ENCODE measurements at regions not wholly inside any gene's neighbourhood (a gene's known extent, or its start where the extent isn't known, plus 50 kb on each side); places are given as distances from the start of the nearest gene placed in this dataset.

GRCh38 chr4:35250761-35251160, 993.6 kb downstream of the ARAP2 start:
- TF ChIP-seq ISL1 (CRISPR knock-in tag; IDR thresholded peaks at IDR 0.05) (no peak), ZC3H10 (CRISPR knock-in tag; IDR thresholded peaks at IDR 0.05) (no peak), ZNF8 (CRISPR knock-in tag; IDR thresholded peaks at IDR 0.05) (no peak), ESRRG (CRISPR knock-in tag; IDR thresholded peaks at IDR 0.05) (no peak), PPARA (CRISPR knock-in tag; IDR thresholded peaks at IDR 0.05; ENCODE audit: borderline replicate concordance) (no peak), CSDC2 (CRISPR knock-in tag; IDR thresholded peaks at IDR 0.05) (no peak), RARB (CRISPR knock-in tag; IDR thresholded peaks at IDR 0.05) (no peak), ZFP3 (CRISPR knock-in tag; IDR thresholded peaks at IDR 0.05) (no peak), ARNTL (CRISPR knock-in tag; IDR thresholded peaks at IDR 0.05; ENCODE audit: borderline replicate concordance, low read depth) (no peak), GLIS3 (CRISPR knock-in tag; IDR thresholded peaks at IDR 0.05) (no peak)
- no peak for ATAC-seq

GRCh38 chr4:35252071-35252470, 992.2 kb downstream of the ARAP2 start:
- no peak for ATAC-seq
- TF ChIP-seq SNAI2 (CRISPR knock-in tag; IDR thresholded peaks at IDR 0.05), result no peak
- no peak for TF ChIP-seq CSRNP3 (CRISPR knock-in tag; IDR thresholded peaks at IDR 0.05)
- no peak for TF ChIP-seq ESRRG (CRISPR knock-in tag; IDR thresholded peaks at IDR 0.05)
- no peak for TF ChIP-seq ZFP30 (CRISPR knock-in tag; IDR thresholded peaks at IDR 0.05)
- TF ChIP-seq ZC3H10 (CRISPR knock-in tag; IDR thresholded peaks at IDR 0.05), result no peak
- no peak for TF ChIP-seq TCF4 (CRISPR knock-in tag; IDR thresholded peaks at IDR 0.05; ENCODE audit: borderline replicate concordance)
- TF ChIP-seq GLIS3 (CRISPR knock-in tag; IDR thresholded peaks at IDR 0.05), result no peak
- TF ChIP-seq ZNF565 (CRISPR knock-in tag; conservative IDR thresholded peaks at IDR 0.05; ENCODE audit: low read depth), result no peak
- TF ChIP-seq TSHZ2 (CRISPR knock-in tag; IDR thresholded peaks at IDR 0.05), result no peak
- no peak for TF ChIP-seq TOX (CRISPR knock-in tag; IDR thresholded peaks at IDR 0.05; ENCODE audit: borderline replicate concordance)
- TF ChIP-seq OSR1 (CRISPR knock-in tag; IDR thresholded peaks at IDR 0.05), result no peak
- TF ChIP-seq CREB5 (CRISPR knock-in tag; IDR thresholded peaks at IDR 0.05; ENCODE audit: low read depth), result no peak
- TF ChIP-seq ISL1 (CRISPR knock-in tag; IDR thresholded peaks at IDR 0.05), result no peak
- TF ChIP-seq ZNF8 (CRISPR knock-in tag; IDR thresholded peaks at IDR 0.05), result no peak

- no peak for ATAC-seq
- TF ChIP-seq POU6F1 (CRISPR knock-in tag; IDR thresholded peaks at IDR 0.05; ENCODE audit: borderline replicate concordance, low read depth) (no peak), ESRRG (CRISPR knock-in tag; IDR thresholded peaks at IDR 0.05) (no peak), ZFP30 (CRISPR knock-in tag; IDR thresholded peaks at IDR 0.05) (no peak), CSRNP3 (CRISPR knock-in tag; IDR thresholded peaks at IDR 0.05) (no peak), PPARA (CRISPR knock-in tag; IDR thresholded peaks at IDR 0.05; ENCODE audit: borderline replicate concordance) (no peak), OSR1 (CRISPR knock-in tag; IDR thresholded peaks at IDR 0.05) (no peak), ZNF565 (CRISPR knock-in tag; conservative IDR thresholded peaks at IDR 0.05; ENCODE audit: low read depth) (no peak), GLIS3 (CRISPR knock-in tag; IDR thresholded peaks at IDR 0.05) (no peak), ZNF8 (CRISPR knock-in tag; IDR thresholded peaks at IDR 0.05) (no peak), SNAI2 (CRISPR knock-in tag; IDR thresholded peaks at IDR 0.05) (no peak), CREB5 (CRISPR knock-in tag; IDR thresholded peaks at IDR 0.05; ENCODE audit: low read depth) (no peak), CSDC2 (CRISPR knock-in tag; IDR thresholded peaks at IDR 0.05) (no peak), RARB (CRISPR knock-in tag; IDR thresholded peaks at IDR 0.05) (no peak), ARNTL (CRISPR knock-in tag; IDR thresholded peaks at IDR 0.05; ENCODE audit: borderline replicate concordance, low read depth) (no peak), PATZ1 (CRISPR knock-in tag; IDR thresholded peaks at IDR 0.05; ENCODE audit: borderline replicate concordance) (no peak)
These were observed 991.4 kb downstream of the ARAP2 start for GRCh38 chr4:35252866-35253265.

Measured in SK-N-SH treated with all-trans-retinoic acid at 6 μM for 48 hours (cell line).